ENCODE measurements at regions not wholly inside any gene's neighbourhood (a gene's known extent, or its start where the extent isn't known, plus 50 kb on each side); places are given as distances from the start of the nearest gene placed in this dataset.
"Not testable (repeated sequence)": the region's sequence is repeated elsewhere in the genome, so short reads cannot be mapped to it uniquely, and the experiment has no call there.

DNA sequence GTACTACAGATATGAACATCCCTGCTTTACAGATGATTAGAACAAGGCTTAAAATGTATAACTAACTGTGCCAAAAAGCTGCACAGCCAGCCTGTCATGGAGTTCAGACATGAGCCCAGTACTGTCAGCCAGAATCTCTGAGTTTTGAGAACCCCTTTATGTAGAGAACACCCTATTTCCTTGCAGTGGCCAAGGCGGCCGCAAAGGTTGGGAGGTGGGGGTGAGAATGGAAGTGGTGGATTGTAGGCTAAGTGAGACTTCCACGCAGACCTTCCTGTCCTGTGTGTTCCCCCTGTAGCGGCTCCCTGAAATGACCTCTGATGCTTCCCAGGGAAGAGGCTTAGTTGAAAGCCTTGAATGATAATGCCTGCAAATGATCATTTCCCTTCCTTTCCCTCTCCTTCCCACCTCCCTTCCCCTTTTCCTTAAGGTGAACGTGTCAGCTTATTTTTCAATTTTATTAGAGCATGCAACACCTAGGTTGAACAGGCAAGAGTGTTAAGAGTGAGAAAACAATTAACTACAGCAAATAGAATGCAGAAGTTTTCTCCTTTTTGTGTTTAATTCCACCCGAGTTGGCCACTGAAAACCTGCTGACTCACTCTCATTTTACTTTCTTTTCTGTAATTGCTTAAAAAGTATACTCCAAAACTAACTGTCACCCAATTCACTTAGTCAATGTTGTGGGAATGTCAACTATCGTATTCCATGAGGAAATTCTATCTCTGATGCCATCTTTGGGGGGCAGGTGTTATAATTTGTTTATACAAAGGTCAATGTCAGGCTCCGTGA lies 167.0 kb upstream of the EDNRB start:
- no peak overlapping the region for H3K4me3 ChIP-seq (ENCODE audit: low read depth, low read length)

DNA sequence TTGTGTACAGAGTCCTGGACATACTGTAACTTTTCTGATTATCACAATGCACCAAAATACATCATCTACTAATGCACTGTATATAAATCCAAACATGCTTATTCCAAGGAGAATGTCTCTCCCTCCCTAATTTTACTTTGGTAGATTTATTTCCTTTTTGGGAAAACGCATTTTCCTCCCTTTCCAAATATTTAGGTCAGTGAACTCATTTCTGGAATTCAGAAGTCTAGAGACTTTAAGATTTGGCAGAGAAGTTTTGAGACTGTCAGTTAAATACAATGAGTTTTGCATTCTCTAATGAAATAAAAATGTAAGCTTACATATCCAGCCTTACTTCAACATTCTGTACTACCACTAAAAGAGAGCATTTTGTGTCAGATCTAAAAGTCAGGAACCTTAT lies 165.8 kb upstream of the EDNRB start:
- no peak overlapping the region for H3K4me3 ChIP-seq (ENCODE audit: low read depth, low read length)
- DNase-seq (ENCODE audit: low read depth): no peak
- no peak for TF ChIP-seq CTCF (IDR thresholded peaks at IDR 0.05; ENCODE audit: low read depth, low read length, missing control alignments)

More for the DNA sequence above, 167.0 kb upstream of the EDNRB start:
- no peak for TF ChIP-seq CTCF (IDR thresholded peaks at IDR 0.05; ENCODE audit: low read depth, low read length, missing control alignments)
- DNase-seq (ENCODE audit: low read depth): no peak

- no peak for DNase-seq (ENCODE audit: low read depth)
- no peak overlapping the region for H3K4me3 ChIP-seq (ENCODE audit: low read depth, low read length)
- no peak for TF ChIP-seq CTCF (IDR thresholded peaks at IDR 0.05; ENCODE audit: low read depth, low read length, missing control alignments)
Measured at GRCh38 chr13:78078168-78078567, 159.5 kb upstream of the EDNRB start.

GRCh38 chr13:78067290-78067689 lies 148.7 kb upstream of the EDNRB start:
- no peak for TF ChIP-seq CTCF (IDR thresholded peaks at IDR 0.05; ENCODE audit: low read depth, low read length, missing control alignments)
- H3K4me3 ChIP-seq (ENCODE audit: low read depth, low read length): no peak overlapping the region
- DNase-seq (ENCODE audit: low read depth): no peak

DNA sequence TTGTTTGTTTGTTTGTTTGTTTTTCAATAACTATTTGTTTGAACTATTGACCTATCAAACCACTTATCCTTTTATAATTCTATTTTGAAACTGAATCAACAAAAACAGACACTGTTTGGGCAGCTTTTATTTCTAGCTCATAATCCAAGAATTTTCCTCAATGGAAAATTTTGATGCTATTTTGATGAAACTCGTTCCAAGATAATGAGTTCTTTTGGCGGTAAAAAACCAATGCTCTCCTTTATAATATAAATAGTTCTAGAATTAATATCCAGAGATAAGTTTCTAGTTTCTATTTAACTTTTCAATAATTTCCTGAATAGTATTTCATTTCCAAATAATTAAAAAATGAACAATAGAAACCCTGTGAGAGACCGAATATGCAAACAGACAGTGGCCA lies 146.5 kb upstream of the EDNRB start:
- no peak for DNase-seq (ENCODE audit: low read depth)
- TF ChIP-seq CTCF (IDR thresholded peaks at IDR 0.05; ENCODE audit: low read depth, low read length, missing control alignments): no peak
- H3K4me3 ChIP-seq (ENCODE audit: low read depth, low read length): no peak overlapping the region

- no peak overlapping the region for H3K4me3 ChIP-seq (ENCODE audit: low read depth, low read length)
- no peak for DNase-seq (ENCODE audit: low read depth)
- no peak for TF ChIP-seq CTCF (IDR thresholded peaks at IDR 0.05; ENCODE audit: low read depth, low read length, missing control alignments)
Measured at GRCh38 chr13:78061806-78062205, 143.2 kb upstream of the EDNRB start.

- no peak for DNase-seq (ENCODE audit: low read depth)
- H3K4me3 ChIP-seq (ENCODE audit: low read depth, low read length): no peak overlapping the region
- TF ChIP-seq CTCF (IDR thresholded peaks at IDR 0.05; ENCODE audit: low read depth, low read length, missing control alignments): no peak
Measured at GRCh38 chr13:78060966-78061365, 142.3 kb upstream of the EDNRB start.

GRCh38 chr13:78056865-78057264 lies 138.2 kb upstream of the EDNRB start:
- H3K4me3 ChIP-seq (ENCODE audit: low read depth, low read length); DNase-seq (ENCODE audit: low read depth): not testable (repeated sequence)

Measured in GM12864 (cell line).